GM12864 (cell line): ENCODE measurements at regions not wholly inside any gene's neighbourhood (a gene's known extent, or its start where the extent isn't known, plus 50 kb on each side); places are given as distances from the start of the nearest gene placed in this dataset.

Experiments used
- DNase-seq: peaks from one replicate; pipeline ENCODE4 v3.0.0-alpha.2; 2011; ENCODE audit warnings: low read depth
- H3K4me3 ChIP-seq: 2 replicates; pipeline ENCODE4 v1.5.1; 2011; ENCODE audit warnings: mild to moderate bottlenecking, low read depth, low read length, control low read depth
- CTCF ChIP-seq: IDR thresholded peaks from 2 replicates; pipeline ENCODE4 v1.5.1; 2011; ENCODE audit warnings: low read depth, mild to moderate bottlenecking, moderate library complexity, low read length, control low read depth, inconsistent platforms; ENCODE audit errors: missing control alignments

GRCh38 chr1:37423810-37424209 is 50.6 kb upstream of the ZC3H12A start:
- H3K4me3 ChIP-seq, result no peak overlapping the region
- no peak for DNase-seq
- TF ChIP-seq CTCF, result no peak

GRCh38 chr1:37424523-37424922 is 49.9 kb upstream of the ZC3H12A start:
- no peak overlapping the region for H3K4me3 ChIP-seq
- DNase-seq, result no peak
- TF ChIP-seq CTCF, result no peak
